CD4-positive, alpha-beta memory T cell (primary cell): ENCODE measurements at regions not wholly inside any gene's neighbourhood (a gene's known extent, or its start where the extent isn't known, plus 50 kb on each side); places are given as distances from the start of the nearest gene placed in this dataset.
"Not testable (repeated sequence)": the region's sequence is repeated elsewhere in the genome, so short reads cannot be mapped to it uniquely, and the experiment has no call there.

Experiments used
- CTCF ChIA-PET: fragments of 350-600 bp; sonication (Branson Sonifier 250); formaldehyde crosslinking; loops from one replicate; lab custom pipeline; 2021; ENCODE audit warnings: inconsistent platforms; ENCODE audit not compliant: partially characterized antibody; lab: Charles Lee
- POLR2A ChIA-PET: fragments of 350-600 bp; sonication (Branson Sonifier 250); formaldehyde crosslinking; loops from one replicate; lab custom pipeline; 2021; ENCODE audit not compliant: partially characterized antibody; lab: Charles Lee
- DNase-seq, 5 donors: peaks; one replicate each; pipeline versions ENCODE4 v3.0.0 to v3.0.0-alpha.2; 2020 to 2022; ENCODE audit warnings: mixed read lengths in 1 of 5
- H3K27ac ChIP-seq: one replicate; pipeline ENCODE4 v1.7.0; 2013; ENCODE audit warnings: low read depth, low read length
- H3K27me3 ChIP-seq: 2 replicates; pipeline ENCODE4 v1.7.0; 2013; ENCODE audit warnings: mild to moderate bottlenecking, low read length, moderate library complexity; ENCODE audit not compliant: insufficient read depth
- H3K36me3 ChIP-seq: 2 replicates; pipeline ENCODE4 v1.7.0; 2013; ENCODE audit warnings: mild to moderate bottlenecking, low read length, moderate library complexity; ENCODE audit not compliant: insufficient read depth
- H3K4me1 ChIP-seq: 2 replicates; pipeline ENCODE4 v1.7.0; 2013; ENCODE audit warnings: mild to moderate bottlenecking, low read length, moderate library complexity; ENCODE audit not compliant: insufficient read depth
- H3K4me3 ChIP-seq, 2 donors: one replicate each; pipeline ENCODE4 v1.7.0; 2013; ENCODE audit warnings: low read length in 2 of 2, mild to moderate bottlenecking in 1 of 2
- H3K9me3 ChIP-seq, 2 donors: one replicate each; pipeline ENCODE4 v1.7.0; 2013; ENCODE audit warnings: low read length in 2 of 2, control low read depth in 1 of 2; ENCODE audit not compliant: control insufficient read depth in 1 of 2
- H3K27ac Mint-ChIP-seq, 7 donors: one replicate each; pipeline ENCODE4 v1.8.0; 2020 to 2021; ENCODE audit warnings: mixed read lengths in 7 of 7, mild to moderate bottlenecking in 6 of 7, inconsistent platforms in 3 of 7, moderate library complexity in 3 of 7
- H3K27me3 Mint-ChIP-seq, 2 donors: one replicate each; pipeline ENCODE4 v1.8.0; 2020 to 2021; ENCODE audit warnings: mixed read lengths in 2 of 2
- H3K36me3 Mint-ChIP-seq, 2 donors: one replicate each; pipeline ENCODE4 v1.8.0; 2020 to 2021; ENCODE audit warnings: mixed read lengths in 2 of 2, inconsistent platforms in 1 of 2, mild to moderate bottlenecking in 1 of 2
- H3K4me1 Mint-ChIP-seq, 4 donors: one replicate each; pipeline ENCODE4 v1.8.0; 2020 to 2021; ENCODE audit warnings: mixed read lengths in 4 of 4, mild to moderate bottlenecking in 1 of 4
- H3K4me3 Mint-ChIP-seq, 8 donors: one replicate each; pipeline ENCODE4 v1.8.0; 2020 to 2021; ENCODE audit warnings: mixed read lengths in 8 of 8, mild to moderate bottlenecking in 7 of 8, moderate library complexity in 6 of 8, inconsistent platforms in 3 of 8
- H3K9me3 Mint-ChIP-seq, 8 donors: one replicate each; pipeline ENCODE4 v1.8.0; 2020 to 2021; ENCODE audit warnings: mixed read lengths in 8 of 8, mild to moderate bottlenecking in 5 of 8, inconsistent platforms in 3 of 8, moderate library complexity in 1 of 8
- intact Hi-C: fragments of 100-400 bp; cut with micrococcal nuclease; formaldehyde crosslinking; loops from one replicate; pipeline ENCODE4 v1.15.1; 2023

DNA sequence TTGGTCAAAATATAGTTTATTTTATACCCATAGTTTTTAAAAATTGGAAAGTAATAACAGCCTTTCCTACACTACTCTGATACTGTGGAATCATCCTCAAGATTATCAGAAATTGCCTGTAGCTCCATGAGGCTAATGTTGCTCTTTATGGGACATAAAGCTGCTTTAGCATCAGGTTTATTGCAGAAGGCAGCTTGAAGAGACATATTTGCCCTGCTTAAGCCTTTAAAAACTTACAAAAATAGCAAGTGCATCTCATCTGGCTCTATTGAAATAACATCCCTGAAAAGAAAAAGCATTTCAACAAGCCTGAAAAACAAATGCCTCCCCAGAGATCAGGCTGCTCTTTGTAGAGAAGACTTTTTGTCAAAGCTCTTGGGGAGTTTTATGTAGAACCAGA lies 142.9 kb upstream of the MON1B start:
- Histone ChIP-seq H3K36me3 (no peaks in the 10 kb centered on the region), H3K4me3 (no peak overlapping the region), H3K27ac (no peak overlapping the region), H3K9me3 (no peaks in the 10 kb centered on the region), H3K4me1 (no peaks in the 10 kb centered on the region), H3K27me3 (no peaks in the 10 kb centered on the region)
- ChIA-PET CTCF (no interaction called here), POLR2A (no interaction called here)
- peaks cover 0 to 2% (median 0%) of the 10 kb centered on the region in 8 donors for H3K9me3 Mint-ChIP-seq
- intact Hi-C loops = no loop called here
- no peaks in the 10 kb centered on the region for H3K4me1 Mint-ChIP-seq
- no peak overlapping the region for H3K27ac Mint-ChIP-seq
- H3K36me3 Mint-ChIP-seq = no peaks in the 10 kb centered on the region
- no peak for DNase-seq
- H3K27me3 Mint-ChIP-seq = peaks cover 0 to 3% of the 10 kb centered on the region in 2 donors
- no peak overlapping the region for H3K4me3 Mint-ChIP-seq

DNA sequence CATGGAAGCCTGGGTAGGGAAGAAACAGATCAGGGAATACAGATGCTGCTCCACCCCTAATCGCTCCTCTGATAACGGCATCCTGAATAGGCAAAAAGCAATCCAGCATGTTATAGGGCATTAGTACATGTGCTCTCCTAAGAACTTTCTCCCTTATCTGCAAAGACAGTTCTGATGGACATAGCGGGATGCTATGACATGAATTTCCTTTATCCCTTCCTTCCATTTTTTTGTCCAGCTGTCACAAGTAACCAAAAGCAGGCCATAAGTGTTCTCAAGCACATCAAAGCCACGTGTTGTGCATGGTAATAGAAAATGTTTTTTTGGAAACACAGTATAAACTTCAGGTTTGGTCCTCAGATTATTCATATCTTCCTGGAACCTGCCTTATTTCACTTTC lies 141.4 kb upstream of the MON1B start:
- Histone ChIP-seq H3K9me3 (no peaks in the 10 kb centered on the region), H3K4me1 (no peaks in the 10 kb centered on the region), H3K36me3 (no peaks in the 10 kb centered on the region), H3K27ac (no peak overlapping the region), H3K27me3 (no peaks in the 10 kb centered on the region), H3K4me3 (no peak overlapping the region)
- Mint-ChIP-seq H3K4me1 (no peaks in the 10 kb centered on the region), H3K27me3 (peaks cover 0 to 3% of the 10 kb centered on the region in 2 donors), H3K27ac (peak overlapping the region in 1 of 7 donors; percentile 17), H3K4me3 (no peak overlapping the region), H3K9me3 (peaks cover 0 to 2% (median 0%) of the 10 kb centered on the region in 8 donors), H3K36me3 (no peaks in the 10 kb centered on the region)
- ChIA-PET POLR2A (no interaction called here), CTCF (no interaction called here)
- DNase-seq = no peak
- intact Hi-C loops = no loop called here

DNA sequence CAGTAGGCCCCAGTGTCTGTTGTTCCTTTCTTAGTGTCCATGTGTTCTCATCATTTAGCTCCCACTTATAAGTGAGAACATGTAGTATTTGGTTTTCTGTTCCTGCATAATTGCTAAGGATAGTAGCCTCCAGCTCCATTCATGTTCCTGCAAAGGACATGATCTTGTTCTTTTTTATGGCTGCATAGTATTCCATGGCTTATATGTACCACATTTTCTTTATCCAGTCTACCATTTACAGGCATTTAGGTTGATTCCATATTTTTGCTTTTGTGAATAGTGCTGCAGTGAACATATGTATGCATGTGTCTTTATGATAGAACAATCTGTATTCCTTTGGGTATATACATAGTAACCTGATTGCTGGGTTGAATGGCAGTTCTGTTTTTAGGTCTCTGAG lies 134.4 kb upstream of the MON1B start:
- H3K27me3 Mint-ChIP-seq, H3K36me3 Mint-ChIP-seq, H3K4me3 ChIP-seq, H3K27me3 ChIP-seq, CTCF ChIA-PET, H3K9me3 Mint-ChIP-seq, POLR2A ChIA-PET, H3K36me3 ChIP-seq, H3K4me3 Mint-ChIP-seq, H3K4me1 ChIP-seq, H3K27ac Mint-ChIP-seq, H3K9me3 ChIP-seq, DNase-seq, H3K4me1 Mint-ChIP-seq, intact Hi-C loops, H3K27ac ChIP-seq: not testable (repeated sequence)

DNA sequence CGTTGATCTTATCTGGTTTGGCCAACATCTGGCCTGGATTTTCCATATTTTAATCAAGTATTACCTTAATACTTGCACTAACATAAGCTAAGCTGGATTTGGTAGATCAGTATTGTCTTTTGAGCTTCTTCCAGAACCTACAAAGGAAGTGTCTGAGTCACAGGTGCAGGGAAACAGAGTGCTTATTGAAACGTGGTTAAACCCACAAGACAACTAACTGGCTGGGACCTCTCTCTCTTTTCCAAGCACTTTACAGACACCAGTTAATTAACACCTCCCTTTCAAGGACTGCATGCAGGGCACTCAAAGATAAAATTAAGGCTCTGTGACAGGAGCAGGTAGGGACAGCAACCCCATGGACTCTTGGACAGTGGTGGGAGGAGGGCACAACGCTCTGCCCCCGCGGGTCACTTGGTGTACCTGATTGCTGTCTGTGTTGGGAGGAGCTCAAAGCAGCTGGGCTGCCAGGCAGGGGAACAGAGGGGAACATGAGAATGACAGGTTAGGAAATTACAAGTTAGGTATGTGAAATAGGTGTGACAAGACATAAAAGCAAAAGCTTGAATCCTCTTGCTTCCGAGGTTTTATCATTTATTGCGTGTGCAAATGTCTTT lies 133.7 kb upstream of the MON1B start:
- Mint-ChIP-seq H3K27me3 (peaks cover 0 to 4% of the 10 kb centered on the region in 2 donors), H3K36me3 (no peaks in the 10 kb centered on the region), H3K9me3 (peaks cover 0 to 9% (median 2%) of the 10 kb centered on the region in 8 donors), H3K27ac (no peak overlapping the region), H3K4me3 (no peak overlapping the region), H3K4me1 (no peaks in the 10 kb centered on the region)
- no peaks in the 10 kb centered on the region for H3K9me3 ChIP-seq
- no peak overlapping the region for H3K4me3 ChIP-seq
- H3K27me3 ChIP-seq = no peaks in the 10 kb centered on the region
- no peak for DNase-seq
- CTCF ChIA-PET = no interaction called here
- H3K36me3 ChIP-seq = no peaks in the 10 kb centered on the region
- POLR2A ChIA-PET = no interaction called here
- H3K4me1 ChIP-seq = no peaks in the 10 kb centered on the region
- intact Hi-C loops = no loop called here
- H3K27ac ChIP-seq = no peak overlapping the region

DNA sequence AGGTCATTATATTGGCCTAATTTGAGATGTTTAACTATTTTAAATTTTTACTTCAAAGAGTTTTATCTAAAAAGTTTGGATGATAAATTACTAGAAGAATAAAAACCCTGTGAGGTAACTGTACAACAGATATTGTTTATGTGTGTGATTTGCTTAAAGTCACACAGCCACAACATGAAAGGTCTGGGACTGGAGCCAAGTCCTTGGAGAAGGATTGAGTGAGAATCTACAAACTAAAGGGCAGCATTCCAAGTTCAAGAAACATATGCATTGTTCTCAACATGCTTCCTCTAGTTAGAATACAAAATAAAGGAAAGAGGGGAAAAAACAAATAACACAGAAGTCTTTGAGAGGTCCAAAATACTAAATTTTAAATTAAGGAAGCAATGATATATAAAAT lies 131.5 kb upstream of the MON1B start:
- no peaks in the 10 kb centered on the region for H3K36me3 Mint-ChIP-seq
- DNase-seq = no peak
- ChIA-PET POLR2A (no interaction called here), CTCF (no interaction called here)
- peaks cover 0 to 4% of the 10 kb centered on the region in 2 donors for H3K27me3 Mint-ChIP-seq
- no peak overlapping the region for H3K4me3 Mint-ChIP-seq
- Histone ChIP-seq H3K4me3 (no peak overlapping the region), H3K36me3 (no peaks in the 10 kb centered on the region), H3K9me3 (no peaks in the 10 kb centered on the region), H3K4me1 (no peaks in the 10 kb centered on the region), H3K27me3 (no peaks in the 10 kb centered on the region), H3K27ac (no peak overlapping the region)
- peaks cover 0 to 9% (median 2%) of the 10 kb centered on the region in 8 donors for H3K9me3 Mint-ChIP-seq
- intact Hi-C loops = no loop called here
- H3K27ac Mint-ChIP-seq = no peak overlapping the region
- H3K4me1 Mint-ChIP-seq = no peaks in the 10 kb centered on the region

DNA sequence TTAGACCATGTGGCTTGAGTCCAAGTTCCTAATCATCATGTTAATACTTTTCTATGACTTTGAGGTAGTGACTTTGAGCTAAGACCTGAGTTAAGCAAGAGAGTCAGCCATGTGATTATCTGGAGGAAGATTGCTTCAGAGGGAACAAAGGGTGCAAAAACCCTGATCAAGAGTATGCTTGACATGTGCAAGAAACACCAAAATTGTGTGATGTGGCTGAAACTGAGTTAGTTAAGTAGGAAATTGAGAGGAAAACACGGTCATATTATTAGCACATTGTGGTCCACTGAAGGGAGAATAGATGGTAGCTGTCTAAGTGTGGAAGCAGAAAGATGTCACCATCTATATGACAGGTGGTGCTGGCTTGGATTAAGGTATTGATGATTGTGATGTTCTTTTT lies 130.4 kb upstream of the MON1B start:
- no peak for DNase-seq
- no peaks in the 10 kb centered on the region for H3K36me3 Mint-ChIP-seq
- Histone ChIP-seq H3K27ac (no peak overlapping the region), H3K36me3 (no peaks in the 10 kb centered on the region), H3K9me3 (no peaks in the 10 kb centered on the region), H3K4me3 (no peak overlapping the region), H3K4me1 (no peaks in the 10 kb centered on the region), H3K27me3 (no peaks in the 10 kb centered on the region)
- peaks cover 0 to 4% of the 10 kb centered on the region in 2 donors for H3K27me3 Mint-ChIP-seq
- ChIA-PET CTCF (no interaction called here), POLR2A (no interaction called here)
- H3K4me3 Mint-ChIP-seq = no peak overlapping the region
- intact Hi-C loops = no loop called here
- no peaks in the 10 kb centered on the region for H3K4me1 Mint-ChIP-seq
- no peak overlapping the region for H3K27ac Mint-ChIP-seq
- H3K9me3 Mint-ChIP-seq = peaks cover 0 to 4% (median 0%) of the 10 kb centered on the region in 8 donors

DNA sequence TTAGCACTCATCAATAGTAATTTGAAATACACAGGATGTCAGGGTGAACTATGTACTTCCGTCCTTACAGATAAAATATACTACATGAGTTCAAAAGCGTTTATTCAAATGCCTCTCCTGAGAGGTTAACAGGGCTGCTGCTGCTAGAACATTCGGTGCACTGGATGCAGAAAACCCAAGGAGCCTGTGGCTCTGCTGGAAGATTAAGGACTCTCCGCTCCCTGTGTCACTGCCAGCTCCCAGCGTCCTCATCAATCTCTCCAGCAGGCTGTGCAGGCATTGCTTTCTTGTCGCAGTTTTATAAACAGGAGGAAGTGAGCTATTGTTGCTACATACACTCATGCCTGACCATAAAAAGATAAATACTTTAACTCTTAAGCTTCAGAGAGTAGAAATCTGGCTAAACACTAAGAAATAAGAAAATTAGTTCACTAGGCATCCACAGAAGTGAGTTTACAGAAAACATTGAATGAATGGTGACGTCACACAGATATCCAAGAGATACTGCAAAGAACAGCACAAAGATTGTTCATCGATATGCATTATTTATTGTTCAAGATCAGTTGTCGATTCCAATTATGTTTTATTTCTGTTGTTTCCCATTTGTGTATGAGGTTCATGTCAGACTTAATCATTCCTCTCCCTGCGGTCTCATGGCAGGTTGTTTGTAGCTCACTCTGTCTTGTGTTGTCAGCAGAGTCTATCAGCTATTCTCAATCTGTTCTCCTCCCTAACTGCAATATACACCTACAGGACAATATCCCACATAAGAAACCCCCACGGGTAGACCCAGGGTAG lies 127.9 kb upstream of the MON1B start:
- Mint-ChIP-seq H3K4me1 (no peaks in the 10 kb centered on the region), H3K27me3 (peaks cover 1 to 3% of the 10 kb centered on the region in 2 donors), H3K9me3 (peaks cover 0 to 2% (median 0%) of the 10 kb centered on the region in 8 donors), H3K36me3 (no peaks in the 10 kb centered on the region), H3K4me3 (no peak overlapping the region), H3K27ac (no peak overlapping the region)
- ChIA-PET CTCF (no interaction called here), POLR2A (no interaction called here)
- Histone ChIP-seq H3K4me3 (no peak overlapping the region), H3K27ac (no peak overlapping the region), H3K4me1 (no peaks in the 10 kb centered on the region), H3K36me3 (no peaks in the 10 kb centered on the region), H3K27me3 (no peaks in the 10 kb centered on the region), H3K9me3 (no peaks in the 10 kb centered on the region)
- no peak for DNase-seq
- intact Hi-C loops = no loop called here
